ENCODE measurements at regions not wholly inside any gene's neighbourhood (a gene's known extent, or its start where the extent isn't known, plus 50 kb on each side); places are given as distances from the start of the nearest gene placed in this dataset.

DNA sequence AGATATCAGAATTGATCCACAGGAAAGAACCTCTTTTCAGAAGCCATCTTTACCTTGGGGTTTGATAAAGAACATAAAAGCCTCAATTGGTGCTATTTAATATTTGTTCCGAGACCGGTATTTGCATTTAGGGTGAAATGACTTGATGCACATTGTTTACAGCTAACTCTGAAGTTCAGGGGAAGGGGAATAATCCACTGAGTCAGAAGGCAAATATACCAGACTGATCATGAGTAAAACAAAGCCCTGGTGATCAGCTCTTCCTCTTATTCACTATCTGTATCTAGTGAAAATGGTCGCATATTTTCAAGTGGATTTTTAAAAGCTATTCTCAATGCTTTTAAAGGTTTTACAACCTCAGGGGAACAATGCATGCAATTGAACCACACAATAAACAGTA is 53.0 kb upstream of the ATP8B1 start:
- ATAC-seq (no peak), DNase-seq (ENCODE audit: low spot score) (no peak)
- Histone ChIP-seq H3K4me3 (no peak overlapping the region), H2AFZ (no peak overlapping the region), H3K27me3 (ENCODE audit: insufficient read depth) (no peaks in the 10 kb centered on the region), H3F3A (replicated peaks; ENCODE audit: low read depth) (no peaks in the 10 kb centered on the region), H3K36me3 (ENCODE audit: insufficient read depth) (no peaks in the 10 kb centered on the region), H3K4me1 (ENCODE audit: insufficient read depth) (0 out of 2 replicates have a peak, but pooled peaks cover 8% of the 10 kb centered on the region), H3K27ac (ENCODE audit: low read depth) (no peak overlapping the region), H4K20me1 (replicated peaks; ENCODE audit: insufficient read depth) (no peaks in the 10 kb centered on the region), H3K79me2 (replicated peaks; ENCODE audit: insufficient read depth) (no peaks in the 10 kb centered on the region), H3K9me2 (ENCODE audit: insufficient read depth) (0 out of 2 replicates have a peak, but pooled peaks cover 3% of the 10 kb centered on the region), H3K4me2 (no peak overlapping the region)
- Mint-ChIP-seq H3K27me3 (ENCODE audit: insufficient read depth, low read depth, poor library complexity) (no peaks in the 10 kb centered on the region), H3K4me3 (no peak overlapping the region), H3K36me3 (ENCODE audit: low read depth) (no peaks in the 10 kb centered on the region), H3K4me1 (peaks cover 8% of the 10 kb centered on the region; the same call in 2 of the 3 replicates), H3K27ac (no peak overlapping the region), H3K9me3 (no peaks in the 10 kb centered on the region)
- no peak for TF ChIP-seq JUNB (IDR thresholded peaks at IDR 0.05; ENCODE audit: unreplicated experiment)
- TF ChIP-seq, protein P1, sequence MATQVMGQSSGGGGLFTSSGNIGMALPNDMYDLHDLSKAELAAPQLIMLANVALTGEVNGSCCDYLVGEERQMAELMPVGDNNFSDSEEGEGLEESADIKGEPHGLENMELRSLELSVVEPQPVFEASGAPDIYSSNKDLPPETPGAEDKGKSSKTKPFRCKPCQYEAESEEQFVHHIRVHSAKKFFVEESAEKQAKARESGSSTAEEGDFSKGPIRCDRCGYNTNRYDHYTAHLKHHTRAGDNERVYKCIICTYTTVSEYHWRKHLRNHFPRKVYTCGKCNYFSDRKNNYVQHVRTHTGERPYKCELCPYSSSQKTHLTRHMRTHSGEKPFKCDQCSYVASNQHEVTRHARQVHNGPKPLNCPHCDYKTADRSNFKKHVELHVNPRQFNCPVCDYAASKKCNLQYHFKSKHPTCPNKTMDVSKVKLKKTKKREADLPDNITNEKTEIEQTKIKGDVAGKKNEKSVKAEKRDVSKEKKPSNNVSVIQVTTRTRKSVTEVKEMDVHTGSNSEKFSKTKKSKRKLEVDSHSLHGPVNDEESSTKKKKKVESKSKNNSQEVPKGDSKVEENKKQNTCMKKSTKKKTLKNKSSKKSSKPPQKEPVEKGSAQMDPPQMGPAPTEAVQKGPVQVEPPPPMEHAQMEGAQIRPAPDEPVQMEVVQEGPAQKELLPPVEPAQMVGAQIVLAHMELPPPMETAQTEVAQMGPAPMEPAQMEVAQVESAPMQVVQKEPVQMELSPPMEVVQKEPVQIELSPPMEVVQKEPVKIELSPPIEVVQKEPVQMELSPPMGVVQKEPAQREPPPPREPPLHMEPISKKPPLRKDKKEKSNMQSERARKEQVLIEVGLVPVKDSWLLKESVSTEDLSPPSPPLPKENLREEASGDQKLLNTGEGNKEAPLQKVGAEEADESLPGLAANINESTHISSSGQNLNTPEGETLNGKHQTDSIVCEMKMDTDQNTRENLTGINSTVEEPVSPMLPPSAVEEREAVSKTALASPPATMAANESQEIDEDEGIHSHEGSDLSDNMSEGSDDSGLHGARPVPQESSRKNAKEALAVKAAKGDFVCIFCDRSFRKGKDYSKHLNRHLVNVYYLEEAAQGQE (IDR thresholded peaks at IDR 0.05; ENCODE audit: unreplicated experiment) = no peak
- TF ChIP-seq, protein P2, sequence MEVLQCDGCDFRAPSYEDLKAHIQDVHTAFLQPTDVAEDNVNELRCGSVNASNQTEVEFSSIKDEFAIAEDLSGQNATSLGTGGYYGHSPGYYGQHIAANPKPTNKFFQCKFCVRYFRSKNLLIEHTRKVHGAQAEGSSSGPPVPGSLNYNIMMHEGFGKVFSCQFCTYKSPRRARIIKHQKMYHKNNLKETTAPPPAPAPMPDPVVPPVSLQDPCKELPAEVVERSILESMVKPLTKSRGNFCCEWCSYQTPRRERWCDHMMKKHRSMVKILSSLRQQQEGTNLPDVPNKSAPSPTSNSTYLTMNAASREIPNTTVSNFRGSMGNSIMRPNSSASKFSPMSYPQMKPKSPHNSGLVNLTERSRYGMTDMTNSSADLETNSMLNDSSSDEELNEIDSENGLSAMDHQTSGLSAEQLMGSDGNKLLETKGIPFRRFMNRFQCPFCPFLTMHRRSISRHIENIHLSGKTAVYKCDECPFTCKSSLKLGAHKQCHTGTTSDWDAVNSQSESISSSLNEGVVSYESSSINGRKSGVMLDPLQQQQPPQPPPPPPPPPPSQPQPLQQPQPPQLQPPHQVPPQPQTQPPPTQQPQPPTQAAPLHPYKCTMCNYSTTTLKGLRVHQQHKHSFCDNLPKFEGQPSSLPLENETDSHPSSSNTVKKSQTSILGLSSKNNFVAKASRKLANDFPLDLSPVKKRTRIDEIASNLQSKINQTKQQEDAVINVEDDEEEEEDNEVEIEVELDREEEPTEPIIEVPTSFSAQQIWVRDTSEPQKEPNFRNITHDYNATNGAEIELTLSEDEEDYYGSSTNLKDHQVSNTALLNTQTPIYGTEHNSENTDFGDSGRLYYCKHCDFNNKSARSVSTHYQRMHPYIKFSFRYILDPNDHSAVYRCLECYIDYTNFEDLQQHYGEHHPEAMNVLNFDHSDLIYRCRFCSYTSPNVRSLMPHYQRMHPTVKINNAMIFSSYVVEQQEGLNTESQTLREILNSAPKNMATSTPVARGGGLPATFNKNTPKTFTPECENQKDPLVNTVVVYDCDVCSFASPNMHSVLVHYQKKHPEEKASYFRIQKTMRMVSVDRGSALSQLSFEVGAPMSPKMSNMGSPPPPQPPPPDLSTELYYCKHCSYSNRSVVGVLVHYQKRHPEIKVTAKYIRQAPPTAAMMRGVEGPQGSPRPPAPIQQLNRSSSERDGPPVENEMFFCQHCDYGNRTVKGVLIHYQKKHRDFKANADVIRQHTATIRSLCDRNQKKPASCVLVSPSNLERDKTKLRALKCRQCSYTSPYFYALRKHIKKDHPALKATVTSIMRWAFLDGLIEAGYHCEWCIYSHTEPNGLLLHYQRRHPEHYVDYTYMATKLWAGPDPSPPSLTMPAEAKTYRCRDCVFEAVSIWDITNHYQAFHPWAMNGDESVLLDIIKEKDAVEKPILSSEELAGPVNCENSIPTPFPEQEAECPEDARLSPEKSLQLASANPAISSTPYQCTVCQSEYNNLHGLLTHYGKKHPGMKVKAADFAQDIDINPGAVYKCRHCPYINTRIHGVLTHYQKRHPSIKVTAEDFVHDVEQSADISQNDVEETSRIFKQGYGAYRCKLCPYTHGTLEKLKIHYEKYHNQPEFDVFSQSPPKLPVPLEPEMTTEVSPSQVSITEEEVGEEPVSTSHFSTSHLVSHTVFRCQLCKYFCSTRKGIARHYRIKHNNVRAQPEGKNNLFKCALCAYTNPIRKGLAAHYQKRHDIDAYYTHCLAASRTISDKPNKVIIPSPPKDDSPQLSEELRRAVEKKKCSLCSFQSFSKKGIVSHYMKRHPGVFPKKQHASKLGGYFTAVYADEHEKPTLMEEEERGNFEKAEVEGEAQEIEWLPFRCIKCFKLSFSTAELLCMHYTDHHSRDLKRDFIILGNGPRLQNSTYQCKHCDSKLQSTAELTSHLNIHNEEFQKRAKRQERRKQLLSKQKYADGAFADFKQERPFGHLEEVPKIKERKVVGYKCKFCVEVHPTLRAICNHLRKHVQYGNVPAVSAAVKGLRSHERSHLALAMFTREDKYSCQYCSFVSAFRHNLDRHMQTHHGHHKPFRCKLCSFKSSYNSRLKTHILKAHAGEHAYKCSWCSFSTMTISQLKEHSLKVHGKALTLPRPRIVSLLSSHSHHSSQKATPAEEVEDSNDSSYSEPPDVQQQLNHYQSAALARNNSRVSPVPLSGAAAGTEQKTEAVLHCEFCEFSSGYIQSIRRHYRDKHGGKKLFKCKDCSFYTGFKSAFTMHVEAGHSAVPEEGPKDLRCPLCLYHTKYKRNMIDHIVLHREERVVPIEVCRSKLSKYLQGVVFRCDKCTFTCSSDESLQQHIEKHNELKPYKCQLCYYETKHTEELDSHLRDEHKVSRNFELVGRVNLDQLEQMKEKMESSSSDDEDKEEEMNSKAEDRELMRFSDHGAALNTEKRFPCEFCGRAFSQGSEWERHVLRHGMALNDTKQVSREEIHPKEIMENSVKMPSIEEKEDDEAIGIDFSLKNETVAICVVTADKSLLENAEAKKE (CRISPR knock-in tag; IDR thresholded peaks at IDR 0.05) = no peak
- TF ChIP-seq EZH2phosphoT487 (IDR thresholded peaks at IDR 0.05; ENCODE audit: unreplicated experiment) = no peak
- no peak for TF ChIP-seq ZNF114 (CRISPR knock-in tag; IDR thresholded peaks at IDR 0.05)
- no peak for TF ChIP-seq EZH2 (IDR thresholded peaks at IDR 0.05; ENCODE audit: low read depth, unreplicated experiment)
- TF ChIP-seq, protein P3, sequence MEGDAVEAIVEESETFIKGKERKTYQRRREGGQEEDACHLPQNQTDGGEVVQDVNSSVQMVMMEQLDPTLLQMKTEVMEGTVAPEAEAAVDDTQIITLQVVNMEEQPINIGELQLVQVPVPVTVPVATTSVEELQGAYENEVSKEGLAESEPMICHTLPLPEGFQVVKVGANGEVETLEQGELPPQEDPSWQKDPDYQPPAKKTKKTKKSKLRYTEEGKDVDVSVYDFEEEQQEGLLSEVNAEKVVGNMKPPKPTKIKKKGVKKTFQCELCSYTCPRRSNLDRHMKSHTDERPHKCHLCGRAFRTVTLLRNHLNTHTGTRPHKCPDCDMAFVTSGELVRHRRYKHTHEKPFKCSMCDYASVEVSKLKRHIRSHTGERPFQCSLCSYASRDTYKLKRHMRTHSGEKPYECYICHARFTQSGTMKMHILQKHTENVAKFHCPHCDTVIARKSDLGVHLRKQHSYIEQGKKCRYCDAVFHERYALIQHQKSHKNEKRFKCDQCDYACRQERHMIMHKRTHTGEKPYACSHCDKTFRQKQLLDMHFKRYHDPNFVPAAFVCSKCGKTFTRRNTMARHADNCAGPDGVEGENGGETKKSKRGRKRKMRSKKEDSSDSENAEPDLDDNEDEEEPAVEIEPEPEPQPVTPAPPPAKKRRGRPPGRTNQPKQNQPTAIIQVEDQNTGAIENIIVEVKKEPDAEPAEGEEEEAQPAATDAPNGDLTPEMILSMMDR (conservative IDR thresholded peaks at IDR 0.05; ENCODE audit: low read depth in 2 of 2) = no peak
- TF ChIP-seq, protein P4, sequence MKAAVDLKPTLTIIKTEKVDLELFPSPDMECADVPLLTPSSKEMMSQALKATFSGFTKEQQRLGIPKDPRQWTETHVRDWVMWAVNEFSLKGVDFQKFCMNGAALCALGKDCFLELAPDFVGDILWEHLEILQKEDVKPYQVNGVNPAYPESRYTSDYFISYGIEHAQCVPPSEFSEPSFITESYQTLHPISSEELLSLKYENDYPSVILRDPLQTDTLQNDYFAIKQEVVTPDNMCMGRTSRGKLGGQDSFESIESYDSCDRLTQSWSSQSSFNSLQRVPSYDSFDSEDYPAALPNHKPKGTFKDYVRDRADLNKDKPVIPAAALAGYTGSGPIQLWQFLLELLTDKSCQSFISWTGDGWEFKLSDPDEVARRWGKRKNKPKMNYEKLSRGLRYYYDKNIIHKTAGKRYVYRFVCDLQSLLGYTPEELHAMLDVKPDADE (IDR thresholded peaks at IDR 0.05) = no peak
- TF ChIP-seq ZNF331 (CRISPR knock-in tag; IDR thresholded peaks at IDR 0.05; ENCODE audit: low read depth) = no peak
- TF ChIP-seq STAT1 (IDR thresholded peaks at IDR 0.05; ENCODE audit: unreplicated experiment) = no peak
- no peak for TF ChIP-seq NANOG (IDR thresholded peaks at IDR 0.05; ENCODE audit: borderline replicate concordance)
